Spleen (tissue), 7 donors: ENCODE measurements at regions not wholly inside any gene's neighbourhood (a gene's known extent, or its start where the extent isn't known, plus 50 kb on each side); places are given as distances from the start of the nearest gene placed in this dataset.

ENCODE experiments used
- POLR2A ChIP-seq, 3 donors: fragments of 450-650 bp; IDR thresholded peaks; one replicate each; pipeline ENCODE4 v1.5.1; 2017; ENCODE audit warnings: antibody characterized with exemption in 3 of 3, mild to moderate bottlenecking in 1 of 3
- POLR2AphosphoS5 ChIP-seq, 3 donors: sonication (generic); formaldehyde crosslinking; IDR thresholded peaks; one replicate each; pipeline ENCODE4 v1.5.1; 2017; ENCODE audit warnings: antibody characterized with exemption in 3 of 3
- TF ChIP-seq, protein P1 (sequence below), 11 experiments: fragments of 200-600 bp in 7 of 11; fragments of 450-650 bp in 4 of 11; sonication (generic) in 4 of 11; IDR thresholded peaks in 8 of 11; conservative IDR thresholded peaks in 3 of 11; 1 replicate in 7 of 11; 2 replicates in 4 of 11; pipeline versions ENCODE4 v1.4.0 to v1.8.0; 2016 to 2021; ENCODE audit warnings: antibody characterized with exemption in 11 of 11, inconsistent platforms in 4 of 11, mild to moderate bottlenecking in 1 of 11
- donor health status: DM: no; HTN: no; CAD: no; lungs with moderate emphysema.
- donor health status: DM: no; HTN: no; CAD: no.
- donor health status: DM: no; HTN: no; CAD: no.

DNA sequence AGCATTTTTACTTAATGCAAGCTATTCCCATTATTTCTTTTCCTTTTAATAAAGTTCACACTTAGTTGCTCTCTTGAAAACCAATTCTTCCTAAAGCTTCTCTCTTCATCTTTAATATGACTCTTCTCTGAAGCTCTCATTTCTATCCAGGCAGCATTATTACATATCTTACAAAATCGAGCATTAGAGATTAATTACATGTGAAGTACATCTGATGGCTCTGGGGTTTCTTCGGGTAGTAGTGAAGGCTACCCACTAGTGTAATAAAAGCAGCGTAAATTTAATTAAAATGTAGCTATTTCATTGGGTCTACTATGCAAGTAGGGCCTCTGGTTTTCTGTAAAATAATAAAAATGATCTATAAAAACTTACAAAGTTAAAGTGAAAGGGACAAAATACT is 513.6 kb upstream of the DPH6 start:
- TF ChIP-seq POLR2A (IDR thresholded peaks at IDR 0.05) (no peak), POLR2AphosphoS5 (IDR thresholded peaks at IDR 0.05) (no peak)
- TF ChIP-seq, protein P1, sequence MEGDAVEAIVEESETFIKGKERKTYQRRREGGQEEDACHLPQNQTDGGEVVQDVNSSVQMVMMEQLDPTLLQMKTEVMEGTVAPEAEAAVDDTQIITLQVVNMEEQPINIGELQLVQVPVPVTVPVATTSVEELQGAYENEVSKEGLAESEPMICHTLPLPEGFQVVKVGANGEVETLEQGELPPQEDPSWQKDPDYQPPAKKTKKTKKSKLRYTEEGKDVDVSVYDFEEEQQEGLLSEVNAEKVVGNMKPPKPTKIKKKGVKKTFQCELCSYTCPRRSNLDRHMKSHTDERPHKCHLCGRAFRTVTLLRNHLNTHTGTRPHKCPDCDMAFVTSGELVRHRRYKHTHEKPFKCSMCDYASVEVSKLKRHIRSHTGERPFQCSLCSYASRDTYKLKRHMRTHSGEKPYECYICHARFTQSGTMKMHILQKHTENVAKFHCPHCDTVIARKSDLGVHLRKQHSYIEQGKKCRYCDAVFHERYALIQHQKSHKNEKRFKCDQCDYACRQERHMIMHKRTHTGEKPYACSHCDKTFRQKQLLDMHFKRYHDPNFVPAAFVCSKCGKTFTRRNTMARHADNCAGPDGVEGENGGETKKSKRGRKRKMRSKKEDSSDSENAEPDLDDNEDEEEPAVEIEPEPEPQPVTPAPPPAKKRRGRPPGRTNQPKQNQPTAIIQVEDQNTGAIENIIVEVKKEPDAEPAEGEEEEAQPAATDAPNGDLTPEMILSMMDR (IDR thresholded peaks at IDR 0.05 in 8 of 11, conservative IDR thresholded peaks at IDR 0.05 in 3 of 11): no peak
